Left kidney (tissue), 1 donor: ENCODE measurements at regions not wholly inside any gene's neighbourhood (a gene's known extent, or its start where the extent isn't known, plus 50 kb on each side); places are given as distances from the start of the nearest gene placed in this dataset.
"Not testable (repeated sequence)": the region's sequence is repeated elsewhere in the genome, so short reads cannot be mapped to it uniquely, and the experiment has no call there.

Experiments used
- DNase-seq: peaks from one replicate; pipeline ENCODE4 v3.0.0-alpha.2; 2013

- DNase-seq, result no peak
Measured at GRCh38 chr15:31487811-31488436, 161.3 kb downstream of the KLF13 start.

DNA sequence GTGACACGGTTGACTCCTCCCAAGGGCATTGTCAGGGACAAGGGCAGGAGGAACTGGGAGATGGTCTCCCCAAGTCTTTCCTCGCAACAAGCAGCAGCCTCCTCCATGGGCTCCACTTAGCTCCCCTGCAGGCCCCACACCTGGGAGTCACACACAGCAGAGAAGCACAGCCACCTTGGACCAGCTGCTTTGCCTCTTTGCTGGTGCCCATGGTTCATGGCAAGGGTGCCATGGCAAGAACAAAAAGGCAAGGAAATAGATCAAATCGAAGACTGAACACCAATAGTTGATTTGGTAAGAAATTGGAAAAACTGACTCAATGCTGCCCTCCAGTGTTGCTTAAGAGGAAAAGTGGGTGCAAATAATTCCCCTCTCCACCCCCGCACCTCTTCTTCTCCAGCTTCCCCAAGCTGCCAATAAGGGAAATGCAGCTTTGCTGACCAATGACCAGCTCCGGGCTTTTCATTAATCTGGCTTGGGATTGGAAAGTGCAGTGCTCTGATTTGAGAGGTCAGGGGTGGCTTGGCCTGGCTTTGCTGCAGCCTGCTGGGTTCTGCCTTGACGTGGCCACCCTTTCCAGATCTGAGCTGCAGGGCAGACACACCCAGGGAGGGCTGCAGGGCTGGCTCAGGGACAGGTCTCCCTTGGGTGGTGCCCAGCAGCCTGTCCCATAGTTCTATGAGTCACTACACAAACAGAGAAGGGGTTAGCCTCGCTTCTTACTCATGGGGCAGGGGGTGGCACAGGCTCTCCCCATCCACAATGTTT lies 162.0 kb downstream of the KLF13 start:
- DNase-seq, result peak; percentile 70

DNA sequence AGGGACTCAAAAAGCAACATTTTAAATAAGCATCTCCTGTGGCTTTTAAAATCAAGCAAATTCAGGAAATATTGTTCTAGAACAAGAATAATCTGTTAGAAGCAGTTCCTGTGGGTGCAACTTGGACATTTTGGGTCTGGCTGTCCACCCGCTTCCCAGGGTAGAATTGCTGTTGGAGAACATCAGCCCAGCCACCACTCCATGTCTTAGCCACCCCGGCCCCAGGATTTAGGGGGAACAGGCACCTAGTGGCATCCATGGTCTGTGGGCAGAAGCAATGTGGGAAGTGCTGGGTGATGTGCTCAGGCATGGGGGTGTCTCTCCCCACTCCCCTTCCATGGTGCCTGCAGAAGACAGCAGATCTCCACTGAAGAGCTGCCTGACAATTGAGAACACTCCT lies 162.6 kb downstream of the KLF13 start:
- no peak for DNase-seq

DNA sequence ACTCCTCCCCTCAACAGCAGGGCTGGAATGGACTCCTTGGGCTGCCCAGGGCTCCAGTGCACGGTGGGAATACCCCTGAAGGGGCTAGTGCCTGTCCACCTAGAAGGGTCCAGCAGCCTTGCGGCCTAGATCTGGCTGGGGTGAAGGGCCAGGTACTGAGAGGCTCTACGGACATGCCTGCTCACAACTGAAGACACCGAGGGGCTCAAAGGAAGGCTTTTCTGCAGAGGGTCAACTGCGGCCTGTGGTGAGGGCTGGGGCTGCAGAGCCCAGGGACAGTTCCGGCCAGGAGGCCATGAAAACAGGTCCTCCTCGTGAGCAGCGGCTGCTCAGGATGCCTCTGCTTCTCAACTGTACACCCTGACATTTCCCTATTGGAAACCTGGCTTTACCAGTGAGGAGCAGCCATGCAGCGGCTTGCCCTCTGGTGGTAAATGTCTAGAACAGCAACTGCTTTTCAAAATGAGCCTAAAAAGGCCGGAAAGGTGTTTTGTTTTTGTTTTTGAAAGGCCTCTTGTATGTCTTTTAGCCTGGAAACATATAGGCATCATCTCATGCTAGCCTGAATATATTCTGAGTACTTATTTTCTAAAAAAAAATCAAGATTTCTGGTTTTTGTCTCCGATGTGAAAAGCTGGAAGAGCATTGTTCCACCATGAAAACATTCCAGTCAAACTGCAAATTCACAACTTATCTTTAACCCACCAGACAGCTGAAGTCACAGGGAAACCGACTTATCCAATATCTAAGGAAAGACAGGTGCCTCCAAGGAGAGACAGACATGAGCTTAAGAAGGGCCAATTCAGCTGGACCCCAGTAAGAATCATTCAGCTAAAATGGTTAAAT lies 163.4 kb downstream of the KLF13 start:
- no peak for DNase-seq

- no peak for DNase-seq
Measured at GRCh38 chr15:31494786-31495185, 168.2 kb downstream of the KLF13 start.

- no peak for DNase-seq
Measured at GRCh38 chr15:31495281-31495680, 168.6 kb downstream of the KLF13 start.

- no peak for DNase-seq
Measured at GRCh38 chr15:31497838-31498237, 171.2 kb downstream of the KLF13 start.

- no peak for DNase-seq
Measured at GRCh38 chr15:31498329-31498728, 171.7 kb downstream of the KLF13 start.

DNA sequence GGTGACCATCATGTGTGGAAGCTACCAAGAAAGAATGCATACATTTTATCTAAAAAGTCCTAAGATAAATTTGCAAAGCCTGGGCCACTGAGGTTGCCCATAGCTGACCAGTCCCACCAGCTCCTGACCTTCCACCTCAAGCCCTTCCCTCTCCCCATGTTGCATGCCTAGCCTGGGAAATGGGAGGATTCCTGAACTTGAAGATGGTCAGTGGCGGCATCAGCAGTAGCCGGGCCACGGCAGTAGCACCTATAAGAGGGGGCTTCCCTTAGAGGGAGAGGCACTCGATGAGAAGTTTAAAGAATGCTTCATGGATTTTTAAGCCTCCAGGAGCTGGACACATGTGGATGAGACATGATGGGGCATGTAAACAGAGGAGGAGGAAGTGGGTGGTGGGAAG lies 172.1 kb downstream of the KLF13 start:
- no peak for DNase-seq

DNA sequence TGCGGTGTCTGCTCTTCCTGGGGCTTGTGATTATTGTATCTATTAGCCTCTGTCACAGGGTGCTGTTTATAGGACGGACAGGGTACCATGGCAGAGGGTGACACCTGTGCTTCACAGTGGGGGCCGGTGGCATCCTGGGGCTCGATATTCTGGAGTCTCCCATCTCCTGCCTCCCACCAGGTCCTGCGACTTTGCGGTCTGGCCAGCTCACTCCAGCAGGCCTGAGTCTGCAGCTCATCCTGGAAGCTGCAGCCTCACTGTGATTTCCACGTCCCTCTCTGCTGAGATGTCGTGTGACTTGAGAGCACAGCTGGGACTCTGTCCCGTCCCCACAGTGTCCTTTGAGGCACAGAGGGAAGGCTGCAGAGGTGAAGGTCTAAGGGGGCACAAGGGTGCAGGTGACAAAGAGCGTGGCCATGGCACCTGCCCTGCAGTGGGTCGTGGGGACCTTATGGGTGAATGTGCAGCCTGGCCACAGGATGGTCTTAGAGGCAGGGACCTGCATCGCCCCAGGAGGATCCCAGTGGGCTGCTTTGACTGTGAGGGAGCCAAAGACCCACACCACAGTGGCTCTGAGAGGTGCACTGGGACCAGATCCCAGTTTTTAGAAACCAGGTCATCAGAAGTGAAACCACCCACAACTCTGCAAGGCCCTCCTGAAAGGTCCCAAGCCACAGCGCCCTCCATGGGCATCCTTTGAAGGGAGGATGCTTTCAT lies 172.8 kb downstream of the KLF13 start:
- no peak for DNase-seq

DNA sequence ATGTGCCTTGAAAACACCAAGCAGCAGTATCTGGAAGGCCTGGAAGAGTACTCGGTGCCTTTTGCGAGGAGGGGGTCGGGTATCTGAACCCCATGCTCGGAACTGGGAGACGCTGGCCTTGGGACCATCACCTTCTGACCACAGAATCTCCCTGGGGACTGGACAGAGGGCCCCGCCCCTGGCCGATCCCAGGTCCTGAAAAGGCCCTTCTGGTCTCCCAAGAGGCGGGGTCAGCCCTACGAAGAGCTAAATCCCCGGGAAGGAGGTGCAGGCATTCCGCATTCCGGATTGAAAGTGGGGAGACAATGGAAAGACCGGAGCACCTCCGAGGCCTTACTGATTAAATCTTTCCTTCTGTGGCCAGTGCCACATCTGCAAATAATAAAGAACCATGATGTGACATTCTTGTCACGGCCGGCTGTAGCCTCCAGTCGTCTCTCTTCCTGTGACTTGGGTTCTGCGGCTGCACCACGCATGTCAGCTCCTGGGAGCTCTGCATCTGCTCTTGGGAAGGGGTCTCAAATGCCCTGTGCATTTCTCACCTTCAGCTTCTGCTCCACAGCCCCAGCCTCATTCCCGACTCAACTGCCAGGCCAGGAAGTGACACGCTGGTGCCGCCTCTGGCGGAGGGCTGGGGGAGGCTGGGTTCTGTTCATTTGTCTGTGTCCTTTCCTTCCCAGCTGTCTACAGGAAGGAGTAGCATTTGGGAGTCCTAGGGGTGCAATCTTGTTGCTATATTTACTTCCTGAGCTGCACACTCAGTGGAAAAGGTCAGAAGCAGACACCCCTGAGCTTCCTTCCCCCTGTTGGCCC lies 173.5 kb downstream of the KLF13 start:
- DNase-seq, result no peak

DNA sequence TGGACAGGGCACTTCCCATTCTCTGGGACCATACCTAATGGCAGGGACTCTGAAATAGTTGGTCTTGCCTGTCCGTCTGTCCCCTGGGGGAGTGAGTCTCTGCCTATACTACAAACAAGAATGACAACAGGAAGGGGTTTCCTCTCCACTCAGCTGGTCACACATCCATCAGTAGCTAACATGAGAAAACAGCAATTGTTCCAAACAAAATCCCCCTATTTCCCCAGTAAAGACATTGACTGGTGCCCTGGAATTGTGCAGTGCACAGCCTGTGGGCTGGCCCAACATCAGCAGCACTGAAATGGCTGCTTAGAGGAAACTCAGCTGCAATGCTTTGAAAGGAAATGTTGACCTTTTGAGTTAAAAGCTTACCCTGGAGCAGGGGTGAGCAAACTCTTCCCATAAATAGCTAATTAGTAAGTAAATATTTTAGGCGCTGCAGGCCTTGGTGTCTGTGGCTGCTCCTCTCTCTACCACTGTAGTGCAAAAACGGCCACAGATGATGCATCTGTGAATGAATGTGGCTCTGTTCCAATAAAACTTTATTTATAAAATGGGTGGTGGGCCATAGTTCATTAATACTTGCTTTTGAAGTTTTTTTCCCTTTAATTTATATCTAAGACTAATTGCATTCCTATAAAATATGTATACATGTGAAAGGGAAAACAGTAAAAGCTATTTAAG lies 174.3 kb downstream of the KLF13 start:
- DNase-seq, result no peak

GRCh38 chr15:31501536-31502157 lies 175.0 kb downstream of the KLF13 start:
- DNase-seq, result no peak

DNA sequence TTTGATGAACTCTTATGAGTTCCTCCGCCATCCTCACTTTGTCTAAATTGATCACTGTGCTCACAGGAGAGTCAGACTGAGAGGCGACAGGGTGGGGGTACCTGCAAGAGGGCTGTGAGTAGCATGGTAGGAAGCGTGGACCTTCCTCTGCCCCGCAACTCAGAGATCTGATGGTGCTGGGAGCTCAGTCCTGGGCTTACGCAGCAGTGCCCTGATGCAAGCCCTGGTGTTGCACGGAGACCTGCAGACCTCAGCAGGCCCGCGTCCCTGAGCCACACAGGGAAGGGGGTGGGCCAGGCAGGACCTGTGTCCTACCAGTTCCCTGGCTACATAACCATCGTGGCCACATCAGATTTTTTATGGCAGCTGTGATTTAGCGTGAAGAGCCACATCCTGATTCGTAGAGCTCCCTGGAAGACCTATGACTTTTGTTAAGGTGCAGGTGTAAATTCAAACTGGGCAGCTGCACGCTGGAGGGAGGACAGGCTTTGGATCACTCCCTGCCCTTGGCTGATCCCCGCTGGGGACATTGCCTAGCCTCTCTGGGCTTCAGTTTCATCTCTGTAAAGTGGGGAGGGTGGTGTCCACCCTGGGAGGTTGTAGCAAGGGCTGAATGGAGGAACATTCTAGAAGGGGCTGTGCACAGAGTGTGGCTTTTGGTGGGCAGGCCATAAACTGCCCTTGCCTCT lies 176.1 kb downstream of the KLF13 start:
- no peak for DNase-seq

DNA sequence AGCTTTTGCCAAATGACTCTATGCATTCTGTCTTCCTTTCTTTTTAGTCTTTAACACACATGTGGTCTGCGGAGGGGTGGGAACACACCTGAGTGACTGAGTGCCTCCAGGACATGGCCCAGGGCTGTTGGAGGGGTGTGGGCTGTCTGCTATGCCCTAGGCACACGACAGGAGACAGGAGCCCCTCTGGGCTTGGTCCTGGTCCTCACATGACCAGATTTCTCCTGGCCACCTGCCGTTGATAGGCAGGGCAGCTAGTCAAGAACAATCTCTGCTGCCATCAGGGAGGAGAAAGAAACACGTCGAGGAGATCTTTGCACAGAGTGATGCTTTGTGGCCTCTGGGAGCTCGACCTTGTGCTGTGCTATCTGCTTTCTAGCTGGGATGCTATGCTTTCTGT lies 176.6 kb downstream of the KLF13 start:
- DNase-seq, result no peak

GRCh38 chr15:31503758-31504461 lies 177.3 kb downstream of the KLF13 start:
- DNase-seq, result no peak

DNA sequence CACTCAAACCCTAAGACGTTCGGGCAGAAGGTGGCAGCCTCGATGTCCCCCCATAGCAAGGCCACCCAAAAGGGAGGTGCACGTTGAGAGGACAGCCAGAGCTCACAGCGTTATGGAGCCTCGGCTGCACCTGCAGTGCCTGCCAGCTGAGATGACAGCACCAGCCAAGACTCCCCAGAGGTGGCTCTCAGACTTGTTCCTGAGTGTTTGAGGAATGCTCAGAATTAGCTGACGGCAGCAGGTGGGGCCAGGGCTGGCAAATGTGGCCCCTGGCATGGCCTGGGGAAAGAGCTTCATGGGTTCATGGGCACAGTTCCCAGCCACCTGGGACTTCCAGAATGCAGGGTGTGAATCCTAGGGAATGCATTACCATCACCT lies 177.8 kb downstream of the KLF13 start:
- DNase-seq, result no peak

- DNase-seq, result not testable (repeated sequence)
Measured at GRCh38 chr15:31507573-31507972, 180.9 kb downstream of the KLF13 start.

- DNase-seq, result no peak
Measured at GRCh38 chr15:31508656-31509055, 182.0 kb downstream of the KLF13 start.
